Colonic mucosa (tissue), 4 donors: ENCODE measurements at regions not wholly inside any gene's neighbourhood (a gene's known extent, or its start where the extent isn't known, plus 50 kb on each side); places are given as distances from the start of the nearest gene placed in this dataset.

ENCODE experiments used
- DNase-seq: peaks from one replicate; pipeline ENCODE4 v3.0.0-alpha.2; 2020
- H3K27ac ChIP-seq: fragments of 200-600 bp; one replicate; pipeline ENCODE4 v1.8.0; 2021
- H3K27me3 ChIP-seq: fragments of 200-600 bp; one replicate; pipeline ENCODE4 v1.8.0; 2021
- H3K36me3 ChIP-seq: fragments of 200-600 bp; one replicate; pipeline ENCODE4 v1.8.0; 2021
- H3K4me1 ChIP-seq: fragments of 200-600 bp; one replicate; pipeline ENCODE4 v1.8.0; 2021; ENCODE audit warnings: mild to moderate bottlenecking
- H3K4me3 ChIP-seq: fragments of 200-600 bp; one replicate; pipeline ENCODE4 v1.8.0; 2021
- H3K9ac ChIP-seq, 2 donors: one replicate each; pipeline ENCODE4 v1.7.0; 2013; ENCODE audit warnings: control low read depth in 2 of 2, low read depth in 2 of 2, low read length in 2 of 2
- H3K9me3 ChIP-seq: fragments of 200-600 bp; one replicate; pipeline ENCODE4 v1.8.0; 2021
- CTCF ChIP-seq: fragments of 200-600 bp; IDR thresholded peaks from one replicate; pipeline ENCODE4 v1.8.0; 2022; ENCODE audit warnings: antibody characterized with exemption, mild to moderate bottlenecking
- intact Hi-C: fragments of 100-400 bp; cut with DNase I; formaldehyde crosslinking; loops from one replicate; pipeline ENCODE4 v1.14.1; 2022
- donor health status: healthy.
- donor health status: DM: no; HTN: no; CAD: no.
- donor health status: DM: no; HTN: no; CAD: no.

- intact Hi-C loops: no loop called here
- Histone ChIP-seq H3K9me3 (no peaks in the 10 kb centered on the region), H3K36me3 (no peaks in the 10 kb centered on the region), H3K27me3 (no peaks in the 10 kb centered on the region), H3K4me3 (no peak overlapping the region), H3K27ac (no peak overlapping the region), H3K4me1 (no peaks in the 10 kb centered on the region), H3K9ac (no peak overlapping the region)
- no peak for TF ChIP-seq CTCF
- no peak for DNase-seq
Observed at GRCh38 chr1:213934649-213935048, 53.1 kb upstream of the PROX1 start.

- H3K27ac ChIP-seq: no peak overlapping the region
- H3K4me3 ChIP-seq: no peak overlapping the region
- H3K36me3 ChIP-seq: no peaks in the 10 kb centered on the region
- intact Hi-C loops: no loop called here
- TF ChIP-seq CTCF: no peak
- H3K4me1 ChIP-seq: no peaks in the 10 kb centered on the region
- no peak overlapping the region for H3K9ac ChIP-seq
- no peak for DNase-seq
- no peaks in the 10 kb centered on the region for H3K9me3 ChIP-seq
- no peaks in the 10 kb centered on the region for H3K27me3 ChIP-seq
Observed at GRCh38 chr1:213936571-213936970, 51.2 kb upstream of the PROX1 start.
